HG03520 (cell line): ENCODE measurements at regions not wholly inside any gene's neighbourhood (a gene's known extent, or its start where the extent isn't known, plus 50 kb on each side); places are given as distances from the start of the nearest gene placed in this dataset.
"Not testable (repeated sequence)": the region's sequence is repeated elsewhere in the genome, so short reads cannot be mapped to it uniquely, and the experiment has no call there.

Experiments used
- ATAC-seq: cut with Tn5 transposase; IDR thresholded peaks from one replicate; pipeline ENCODE4 v1.9.1; 2021; ENCODE audit warnings: mild to moderate bottlenecking, moderate library complexity; ENCODE audit not compliant: unreplicated experiment

DNA sequence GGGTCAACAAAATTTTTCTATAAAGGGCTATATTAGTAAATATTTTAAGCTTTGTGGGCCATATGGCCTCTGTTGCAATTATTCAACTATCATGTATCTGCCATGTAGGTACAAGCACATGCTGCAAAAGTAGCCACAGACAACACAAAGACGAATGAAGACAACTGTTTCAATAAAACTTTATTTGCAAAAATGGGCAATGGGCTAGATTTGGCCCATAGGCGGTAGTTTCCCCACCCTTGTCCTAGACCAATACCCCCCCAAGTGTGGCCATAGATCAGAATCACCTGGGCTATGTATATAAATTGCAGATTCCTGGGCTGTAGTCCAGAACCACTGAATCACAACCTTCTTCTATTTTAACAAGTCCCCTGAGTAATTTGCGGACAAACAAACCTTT, 331.0 kb upstream of the PSMD7 start:
- no peak for ATAC-seq

DNA sequence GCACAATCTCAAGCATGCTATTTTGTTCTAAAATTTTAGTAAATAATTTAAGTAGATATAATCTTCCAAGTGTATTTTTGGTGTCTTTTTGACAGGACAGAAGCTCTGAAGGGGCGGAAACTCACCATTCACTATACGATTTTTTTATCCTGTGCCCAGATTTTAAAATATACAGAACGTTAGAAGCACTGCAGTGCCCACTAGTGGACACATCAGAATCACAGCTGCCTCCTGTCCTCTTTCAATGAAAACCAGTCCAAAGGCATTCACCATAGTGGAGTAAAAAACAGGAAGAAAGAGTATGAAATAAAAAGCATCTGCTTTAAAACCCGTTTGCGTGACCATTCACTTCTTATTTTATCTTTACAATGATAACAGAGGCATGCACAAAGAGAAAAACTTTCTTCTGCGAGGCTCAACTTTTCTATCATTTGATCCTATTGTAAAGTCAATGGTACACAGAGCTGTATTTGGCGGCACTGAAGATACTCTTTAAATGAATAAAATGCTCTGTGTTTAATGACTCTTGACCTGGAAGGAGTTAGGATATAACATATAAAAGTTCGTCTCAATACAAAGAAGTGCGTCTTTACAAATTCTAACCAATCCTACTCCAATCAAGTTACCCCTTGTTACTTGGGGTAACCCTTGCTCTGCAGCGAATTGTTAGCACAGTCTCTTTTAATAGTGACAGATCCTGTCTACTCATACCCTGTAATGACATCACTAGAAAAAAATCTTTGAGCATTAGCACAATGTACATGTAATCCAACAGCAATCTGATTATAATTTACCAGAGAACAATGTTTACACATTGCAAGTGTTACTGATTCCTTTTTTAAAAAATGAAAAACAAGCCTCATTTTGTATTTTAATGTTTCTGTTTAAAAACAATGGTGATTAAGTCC, 339.8 kb upstream of the PSMD7 start:
- no peak for ATAC-seq

DNA sequence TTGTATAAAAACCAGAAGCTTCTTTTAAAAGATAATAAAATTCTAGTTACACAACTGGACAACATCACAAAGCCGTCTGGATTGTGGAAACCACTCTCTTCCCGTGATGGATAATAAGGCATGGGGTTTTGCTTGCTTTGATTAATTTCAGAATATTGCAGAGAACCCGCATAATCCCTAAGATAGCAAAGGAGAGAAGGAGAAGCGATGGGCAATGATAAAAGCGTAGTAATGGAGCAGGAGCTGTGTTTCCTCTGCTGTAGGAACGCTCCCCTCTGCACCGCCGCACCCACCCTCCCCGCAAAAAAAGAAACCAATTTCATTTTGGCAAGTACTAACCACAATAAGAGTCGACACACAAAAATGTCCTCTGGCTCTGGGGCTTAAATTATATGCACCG, 340.9 kb upstream of the PSMD7 start:
- no peak for ATAC-seq

DNA sequence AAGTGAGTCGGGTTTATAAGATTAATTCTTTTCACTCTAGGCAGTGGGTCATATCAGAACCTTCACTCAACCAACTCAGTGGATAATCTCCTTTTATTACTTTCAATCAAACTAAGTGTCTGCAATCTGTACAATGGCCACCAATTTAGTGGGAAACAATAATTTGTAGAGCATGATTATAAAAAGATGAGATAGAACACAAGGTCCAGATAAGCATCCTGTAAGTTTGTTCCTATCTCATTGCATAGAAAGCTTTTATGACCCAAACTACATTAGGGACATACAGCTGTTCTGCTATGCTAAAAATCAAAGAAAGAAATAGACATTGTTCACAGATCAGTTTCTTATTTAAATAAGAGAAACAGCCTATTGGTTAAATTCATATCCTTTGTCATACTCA, 341.4 kb upstream of the PSMD7 start:
- no peak for ATAC-seq

DNA sequence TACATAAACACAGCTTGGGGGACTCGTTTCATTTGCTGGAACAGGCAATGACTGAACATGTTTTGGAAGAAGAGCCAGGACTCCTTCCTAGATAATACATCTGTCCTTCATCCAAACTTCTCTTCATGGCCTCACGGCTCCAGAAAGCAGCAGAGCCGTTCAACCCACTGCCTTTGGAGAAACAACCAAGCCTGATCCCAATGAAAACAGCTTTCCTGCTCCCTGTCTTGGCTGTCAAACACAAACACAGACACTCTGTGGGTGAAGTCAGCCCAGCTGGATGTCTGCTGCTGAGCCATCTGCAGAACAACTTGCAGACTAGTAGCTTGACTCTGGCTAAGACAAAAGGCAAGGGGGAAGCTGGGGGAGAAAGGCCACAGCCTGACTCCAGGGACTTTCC, 345.1 kb upstream of the PSMD7 start:
- no peak for ATAC-seq

DNA sequence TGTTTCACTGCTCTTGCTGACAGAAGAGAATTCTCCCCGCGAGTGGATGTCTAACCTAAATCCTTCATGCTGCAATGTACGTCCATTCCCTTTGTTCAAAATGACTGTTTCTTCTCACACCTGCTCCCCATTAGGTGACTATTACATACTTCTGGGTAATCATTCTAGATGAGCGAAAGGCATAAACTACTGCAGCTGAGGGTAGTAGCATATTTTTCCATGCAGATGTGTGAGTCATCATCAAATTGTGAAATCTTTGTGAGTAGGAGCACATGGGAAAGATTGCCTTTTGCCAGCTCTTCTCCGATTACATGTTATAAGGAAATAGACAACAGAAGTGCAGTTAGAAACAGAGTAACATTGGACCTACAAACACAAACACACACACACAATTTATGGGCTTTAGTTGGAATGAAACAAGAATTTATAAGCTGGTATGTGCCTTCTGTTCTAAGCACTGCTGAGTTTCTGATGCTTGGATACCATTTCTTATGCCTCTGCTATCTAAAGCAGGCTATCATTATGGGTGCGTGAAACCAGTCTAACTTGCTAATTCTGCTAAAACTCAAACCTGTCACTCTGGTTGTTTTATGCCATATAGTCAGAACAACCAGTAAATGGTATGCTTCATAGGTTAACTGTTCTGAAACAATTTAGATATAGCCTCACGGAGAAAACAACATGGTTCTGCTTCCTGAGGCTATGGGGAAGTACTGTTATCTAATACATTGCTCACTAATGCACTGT, 346.9 kb upstream of the PSMD7 start:
- no peak for ATAC-seq

DNA sequence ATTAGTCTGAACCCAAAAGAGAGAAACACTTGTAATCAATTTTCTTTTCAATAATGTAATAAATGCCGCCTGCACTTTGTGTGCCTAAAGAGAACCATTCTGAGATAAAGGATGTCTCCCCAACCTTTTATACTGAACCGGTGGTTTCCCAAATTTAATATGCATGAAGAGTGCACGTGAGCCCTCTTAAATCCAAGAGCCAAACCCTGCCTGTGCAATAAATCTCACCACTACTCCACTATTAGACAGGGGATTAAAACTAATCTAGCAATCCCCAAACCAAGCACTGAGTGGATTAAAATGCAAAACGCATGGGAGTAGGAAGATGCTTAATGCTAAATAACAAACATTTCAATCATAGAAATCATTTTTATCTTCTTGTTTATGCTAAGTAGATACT, 351.0 kb upstream of the PSMD7 start:
- no peak for ATAC-seq

DNA sequence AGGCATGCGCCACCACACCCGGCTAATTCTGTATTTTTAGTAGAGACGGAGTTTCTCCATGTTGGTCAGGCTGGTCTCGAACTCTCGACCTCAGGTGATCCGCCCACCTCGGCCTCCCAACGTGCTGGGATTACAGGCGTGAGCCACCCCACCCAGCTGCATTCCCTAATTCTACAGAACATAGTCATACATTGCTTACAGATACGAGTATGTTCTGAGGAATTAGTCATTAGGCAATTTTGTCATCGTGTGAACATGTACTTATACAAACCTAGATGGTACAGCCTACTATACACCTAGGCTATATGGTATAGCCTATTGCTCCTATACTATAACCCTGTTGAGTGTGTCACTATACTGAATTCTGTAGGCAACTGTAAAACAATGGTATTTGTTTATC, 353.4 kb upstream of the PSMD7 start:
- ATAC-seq, result not testable (repeated sequence)

DNA sequence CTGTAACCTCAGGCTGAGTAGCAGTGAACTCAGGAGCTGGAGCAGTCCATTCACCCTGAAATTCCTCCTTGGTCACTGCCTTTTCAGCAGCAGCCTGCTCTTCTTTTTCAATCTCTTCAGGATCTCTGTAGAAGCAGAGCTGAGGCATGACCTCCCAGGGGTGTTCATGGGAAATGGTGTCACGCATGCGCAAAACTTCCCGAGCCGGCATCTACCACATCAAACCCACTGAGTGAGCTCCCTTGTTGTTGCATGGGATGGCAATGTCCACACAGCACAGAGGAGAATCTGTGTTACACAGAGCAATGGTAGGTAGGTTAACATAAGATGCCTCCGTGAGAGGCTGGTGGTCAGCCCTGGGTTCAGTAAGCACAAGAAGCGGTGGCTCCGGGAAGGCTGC, 355.8 kb upstream of the PSMD7 start:
- not testable (repeated sequence) for ATAC-seq

DNA sequence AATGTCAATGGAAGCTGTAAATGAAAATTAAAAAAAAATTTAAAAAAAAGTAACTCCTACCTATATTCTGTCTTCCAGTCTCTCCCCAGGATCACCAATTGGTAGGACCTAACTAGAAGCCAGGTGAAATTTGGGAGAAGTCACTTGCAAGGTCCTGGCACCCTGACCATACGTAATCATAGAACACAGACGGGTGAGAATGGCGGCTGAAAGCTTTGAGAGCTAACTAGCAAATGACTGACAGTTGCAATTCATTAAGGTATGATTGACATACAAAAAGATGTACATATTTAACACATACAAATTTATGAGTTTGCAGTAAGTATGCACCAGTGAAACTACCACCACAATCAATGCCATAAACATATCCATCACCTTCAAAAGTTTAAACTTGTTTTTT, 372.7 kb upstream of the PSMD7 start:
- ATAC-seq, result no peak

DNA sequence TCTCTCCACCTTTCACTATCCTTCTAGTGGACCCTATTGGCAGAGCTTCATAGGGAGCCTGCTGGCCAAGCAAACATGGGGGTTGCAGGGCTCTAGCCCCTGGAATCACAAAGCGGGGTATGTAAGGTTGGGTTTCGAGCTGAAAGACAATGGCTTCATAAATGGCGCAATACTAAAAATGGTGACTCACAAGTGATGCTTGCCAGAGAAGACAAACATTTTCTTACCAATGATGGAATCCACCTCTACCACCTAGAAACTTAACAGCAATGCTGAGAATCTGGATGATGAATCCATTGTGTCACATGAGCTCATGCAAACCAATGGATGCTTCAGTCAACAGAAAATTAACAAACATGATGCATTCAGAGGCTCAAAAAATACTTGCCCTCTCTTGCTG, 375.3 kb upstream of the PSMD7 start:
- ATAC-seq, result no peak

DNA sequence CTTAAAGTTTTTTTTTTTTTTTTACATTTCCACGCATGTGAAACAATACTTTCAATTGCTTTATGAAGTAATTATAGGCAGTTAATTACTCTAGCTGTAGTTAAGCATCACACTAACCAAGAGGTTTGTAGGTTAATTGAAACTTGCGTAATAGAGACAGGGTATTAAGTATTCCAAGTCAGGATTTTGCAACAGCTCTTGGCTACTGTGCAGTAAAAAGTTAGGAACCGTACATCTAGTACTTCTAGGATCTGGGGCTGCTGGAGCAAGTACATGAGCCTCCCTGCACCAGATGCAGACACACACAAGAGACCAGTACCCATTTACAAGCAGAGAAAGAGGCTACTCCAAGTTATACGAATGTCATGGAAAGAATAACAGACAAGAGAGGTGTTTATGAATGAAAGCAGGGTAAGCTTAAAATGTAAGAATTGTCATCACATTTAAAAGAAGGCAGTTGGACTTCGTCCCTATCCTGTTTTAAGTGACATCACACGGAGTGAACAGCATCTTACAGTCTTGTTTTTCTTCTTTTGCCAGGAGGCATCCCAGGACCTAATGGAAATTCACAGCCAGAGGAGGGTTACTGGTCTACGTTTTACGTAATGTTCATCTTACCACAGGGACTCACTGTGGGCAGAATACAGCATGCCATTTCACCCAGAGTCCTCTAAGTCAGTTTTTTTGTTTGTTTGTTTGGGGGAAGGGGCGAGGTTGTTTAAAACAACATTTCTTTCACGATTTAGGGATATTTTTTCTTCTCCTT, 379.6 kb upstream of the PSMD7 start:
- ATAC-seq, result no peak

DNA sequence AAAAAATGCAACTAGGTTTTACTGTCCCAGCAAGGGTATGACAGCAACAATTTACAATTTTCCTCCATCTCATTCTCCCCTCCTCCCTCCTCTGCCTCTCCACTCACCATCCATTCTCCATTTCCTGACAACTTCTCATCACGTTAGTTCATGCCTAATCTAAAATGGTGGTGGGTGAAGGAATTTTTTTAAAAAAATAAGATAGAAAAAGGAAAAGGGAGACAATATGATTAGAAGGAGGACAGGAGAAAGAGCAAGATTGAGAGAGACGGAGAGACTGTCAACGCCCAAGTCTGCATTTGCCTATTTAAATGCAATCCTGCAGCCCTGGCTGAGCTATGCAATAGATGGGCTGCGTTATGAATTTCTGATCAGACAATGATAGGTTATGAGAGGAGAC, 380.7 kb upstream of the PSMD7 start:
- no peak for ATAC-seq

DNA sequence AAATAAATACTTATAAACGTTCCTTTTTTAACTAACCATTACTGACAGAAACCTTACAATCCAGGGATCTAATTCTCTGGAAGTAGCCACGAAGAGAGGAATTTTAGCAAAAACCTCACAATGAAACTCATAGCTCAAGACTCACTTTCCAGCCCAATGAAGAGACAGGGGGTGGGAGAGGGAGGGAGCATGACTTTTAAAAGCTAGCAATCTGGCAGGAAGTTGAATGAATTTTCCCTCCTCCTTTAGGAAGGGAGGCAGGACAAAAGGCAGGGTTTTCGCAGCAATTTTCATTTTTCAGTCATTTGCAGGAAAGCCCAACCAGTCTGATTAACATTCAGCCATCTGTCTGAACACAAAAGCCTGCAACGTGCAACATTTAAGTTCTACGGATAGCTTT, 381.5 kb upstream of the PSMD7 start:
- ATAC-seq, result no peak

DNA sequence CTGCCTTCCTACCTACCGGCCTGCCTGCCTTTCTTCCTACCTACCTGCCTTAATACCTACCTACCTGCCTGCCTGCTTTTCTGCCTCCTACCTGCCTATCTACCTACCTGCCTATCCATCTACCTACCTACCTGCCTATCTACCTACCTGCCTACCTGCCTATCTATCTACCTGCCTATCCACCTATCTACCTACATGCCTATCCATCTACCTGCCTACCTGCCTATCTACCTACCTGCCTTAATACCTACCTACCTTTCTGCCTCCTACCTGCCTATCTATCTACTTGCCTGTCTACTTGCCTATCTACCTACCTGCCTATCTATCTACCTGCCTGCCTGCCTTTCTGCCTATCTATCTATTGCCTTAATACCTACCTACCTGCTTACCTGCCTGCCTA, 383.8 kb upstream of the PSMD7 start:
- no peak for ATAC-seq

DNA sequence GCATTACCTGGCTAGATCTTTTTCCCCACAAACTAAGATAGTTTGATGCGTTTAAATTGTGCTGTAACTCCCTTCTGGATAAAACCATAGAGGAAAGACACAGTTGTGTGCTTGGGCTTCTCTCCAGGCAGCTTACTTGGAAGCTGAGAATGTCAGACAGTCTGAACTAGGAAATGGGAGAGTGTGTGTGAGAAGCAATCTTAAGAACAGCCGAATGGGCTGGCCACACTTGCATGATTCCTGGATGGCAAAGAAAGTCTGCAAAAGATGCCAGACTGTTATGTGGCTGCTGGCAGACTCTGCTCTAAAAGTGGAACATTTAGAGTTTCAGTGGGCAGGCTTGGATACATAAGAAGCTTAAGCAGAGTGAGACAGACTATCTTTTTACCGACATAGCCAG, 384.3 kb upstream of the PSMD7 start:
- no peak for ATAC-seq

DNA sequence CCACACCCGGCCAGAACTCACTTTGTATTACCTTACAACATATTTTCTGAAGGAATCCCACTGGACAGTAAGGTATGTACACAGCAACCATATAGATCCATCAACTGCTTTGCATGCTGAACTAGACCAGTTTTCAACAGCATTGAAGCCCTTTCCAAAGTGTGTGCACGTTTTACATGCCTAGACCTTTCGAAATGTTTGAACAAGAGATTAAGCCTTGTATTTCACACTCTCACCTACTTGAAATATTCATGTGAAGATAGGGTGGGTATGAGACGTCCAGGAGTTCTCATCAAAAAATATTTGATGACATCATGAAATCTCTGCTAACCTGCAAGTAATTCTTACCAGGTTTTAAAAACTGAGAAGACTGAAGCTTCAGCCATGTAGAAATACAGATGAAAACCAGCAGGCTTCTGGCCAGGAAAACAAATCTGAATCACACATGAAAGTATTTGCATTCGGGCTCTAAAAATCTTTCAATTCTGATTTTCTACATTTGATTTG, 387.0 kb upstream of the PSMD7 start:
- no peak for ATAC-seq

DNA sequence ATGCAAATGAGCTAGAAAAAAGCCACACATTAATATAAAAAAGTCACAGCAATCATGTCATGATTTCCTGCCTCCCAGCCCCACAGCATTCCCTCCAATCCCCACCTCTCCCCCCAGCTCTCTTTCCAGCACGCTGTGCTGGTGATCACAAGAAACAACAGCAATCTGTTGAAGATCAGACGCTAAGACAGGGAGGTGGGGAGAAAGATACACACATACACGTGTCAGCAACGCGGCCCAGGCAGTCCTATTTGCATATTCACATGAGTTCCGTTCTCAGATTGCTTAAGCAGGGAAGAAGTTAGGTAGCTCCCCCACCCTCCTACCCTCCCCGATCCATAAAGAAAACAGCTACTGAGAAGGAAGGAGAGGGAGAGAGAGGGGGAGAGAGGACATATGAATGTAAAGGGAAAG, 405.5 kb upstream of the PSMD7 start:
- no peak for ATAC-seq

DNA sequence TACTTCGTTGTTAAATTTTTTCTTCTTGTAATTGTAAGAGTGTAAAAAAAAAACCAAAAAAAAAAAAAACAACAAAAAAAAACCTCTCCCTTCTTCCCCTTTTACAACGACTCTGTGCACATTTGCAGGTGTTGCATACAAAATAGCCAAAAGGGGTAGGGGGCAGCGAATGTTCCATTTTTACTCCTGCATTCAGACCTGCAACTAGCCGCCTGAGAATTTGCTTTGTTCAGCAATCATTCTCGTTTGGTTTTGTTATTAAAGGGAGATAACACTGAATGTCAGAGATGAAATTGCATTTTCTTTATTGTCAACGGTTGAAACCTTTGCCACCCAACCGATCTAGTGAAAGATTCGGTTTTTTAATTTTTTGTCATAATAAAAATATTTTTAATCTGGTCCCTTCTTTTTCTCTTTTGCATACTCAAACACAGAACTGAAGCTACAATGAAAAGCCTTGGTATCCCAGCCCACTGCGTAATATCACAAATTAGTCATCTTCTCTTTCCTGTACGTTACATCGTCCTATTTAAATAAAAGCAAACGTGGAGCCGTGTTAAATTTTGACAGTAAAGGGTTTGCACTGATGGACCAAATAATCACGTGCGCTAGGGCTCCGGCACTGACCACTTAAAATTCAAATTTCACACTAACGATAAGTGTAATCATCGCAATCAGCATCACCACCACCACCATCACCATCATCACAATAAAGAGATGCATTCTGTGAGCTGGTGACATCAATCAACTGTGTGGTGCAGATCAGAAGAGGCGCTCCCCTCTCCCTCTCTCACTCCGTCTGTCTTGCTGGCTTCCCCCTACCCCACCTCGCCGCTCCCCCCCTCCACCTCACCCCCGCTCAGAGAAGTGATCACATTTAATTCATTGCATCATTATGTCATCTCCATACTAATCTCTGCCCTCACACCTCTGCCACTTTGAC, 406.2 kb upstream of the PSMD7 start:
- no peak for ATAC-seq

DNA sequence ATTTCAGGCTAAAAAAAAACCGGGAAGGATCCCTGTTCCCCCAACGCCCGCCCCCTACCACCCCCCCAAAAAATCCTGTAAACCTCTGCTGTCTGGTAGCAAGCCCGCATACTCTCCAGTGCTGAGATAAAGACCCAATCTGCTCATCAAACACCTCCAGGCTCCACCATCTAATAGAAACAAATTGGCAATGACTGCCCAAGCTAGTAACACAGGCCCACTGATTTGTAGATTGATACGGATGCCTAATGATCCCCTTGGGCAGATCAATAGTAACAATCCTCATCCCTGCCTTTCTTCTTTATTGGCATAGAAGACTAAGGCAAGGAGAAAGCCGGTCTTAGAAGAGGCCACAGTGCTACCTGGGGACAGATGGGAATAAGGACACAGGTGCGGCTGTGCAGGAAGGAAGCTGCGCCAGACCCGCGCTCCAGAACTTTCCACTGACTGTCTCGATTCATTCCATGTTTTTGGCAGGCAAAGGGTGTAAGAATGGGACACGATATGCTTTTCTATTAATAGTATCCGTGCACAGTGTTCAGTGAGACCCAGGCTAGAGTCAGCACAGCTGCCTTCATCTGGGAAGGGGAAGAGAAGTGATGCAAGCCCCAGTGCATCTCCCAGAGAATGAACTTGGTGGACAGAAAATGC, 407.6 kb upstream of the PSMD7 start:
- no peak for ATAC-seq
